GM18870 (cell line): ENCODE measurements at regions not wholly inside any gene's neighbourhood (a gene's known extent, or its start where the extent isn't known, plus 50 kb on each side); places are given as distances from the start of the nearest gene placed in this dataset.

Source experiments
- ATAC-seq: cut with Tn5 transposase; IDR thresholded peaks from one replicate; pipeline ENCODE4 v1.9.1; 2021; ENCODE audit warnings: moderate library complexity; ENCODE audit not compliant: unreplicated experiment

DNA sequence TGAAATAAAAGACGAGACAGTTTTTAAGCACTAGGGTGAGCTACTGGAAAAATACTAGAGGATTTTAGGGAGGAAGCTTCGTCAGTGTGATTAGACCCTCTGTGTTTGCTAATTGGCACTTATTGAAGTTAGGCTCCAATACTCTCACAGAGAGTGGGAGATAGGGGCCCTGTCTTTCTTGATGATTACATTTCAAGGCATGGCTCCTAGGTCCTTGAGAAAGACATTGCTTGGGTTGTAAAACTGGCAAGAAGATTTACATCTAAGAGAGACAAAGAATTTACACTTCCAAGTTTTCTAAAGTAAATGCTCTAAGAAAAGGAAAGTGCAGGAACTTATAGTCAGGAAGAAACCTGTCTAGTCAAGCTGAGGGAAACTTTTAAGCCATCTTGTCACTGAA, 183.2 kb downstream of the C12orf50 start:
- ATAC-seq, result no peak

DNA sequence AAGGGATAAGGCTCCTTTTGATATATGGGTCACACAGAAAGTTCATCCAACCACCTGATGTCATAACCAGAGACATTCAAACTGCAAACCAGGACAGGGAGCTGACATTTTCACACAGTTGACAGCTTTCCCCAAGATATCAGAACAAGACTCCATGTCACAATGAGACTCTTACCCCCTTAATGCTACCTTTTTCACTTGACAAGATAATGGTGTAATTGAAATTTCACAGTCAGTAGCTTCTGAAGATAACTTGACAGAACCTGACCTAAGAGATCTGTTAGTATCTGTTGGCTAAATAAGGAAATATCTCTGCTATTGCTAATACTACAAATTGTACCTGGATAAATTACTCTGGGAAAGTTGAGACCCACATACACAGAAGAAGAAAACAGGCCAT, 187.3 kb downstream of the C12orf50 start:
- ATAC-seq, result no peak

DNA sequence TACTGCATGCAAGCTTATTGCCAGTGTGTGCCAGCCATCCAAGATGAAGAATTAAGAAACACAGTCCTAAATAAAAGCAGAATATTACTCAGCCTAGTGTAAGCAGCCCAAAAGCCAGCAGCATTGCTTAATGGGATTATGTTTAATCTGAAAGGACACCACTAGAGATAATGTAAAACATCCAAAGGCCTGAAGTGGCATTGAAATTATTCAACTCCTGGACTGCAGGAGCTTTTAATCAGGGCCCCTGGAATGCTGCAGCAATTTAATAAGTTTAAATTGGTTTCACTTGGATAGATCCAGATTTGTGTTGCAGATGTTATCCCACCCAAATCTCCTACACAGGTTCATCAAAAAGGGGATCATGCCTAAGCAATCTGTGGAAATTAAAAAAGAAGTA, 193.0 kb downstream of the C12orf50 start:
- ATAC-seq, result no peak

- no peak for ATAC-seq
These were observed 200.7 kb downstream of the C12orf50 start for GRCh38 chr12:87828382-87828973.

- no peak for ATAC-seq
These were observed 201.4 kb downstream of the C12orf50 start for GRCh38 chr12:87827638-87828264.

- ATAC-seq, result no peak
These were observed 206.3 kb downstream of the C12orf50 start for GRCh38 chr12:87822923-87823322.

- no peak for ATAC-seq
These were observed 208.5 kb downstream of the C12orf50 start for GRCh38 chr12:87820524-87821202.

- ATAC-seq, result no peak
These were observed 210.8 kb downstream of the C12orf50 start for GRCh38 chr12:87818441-87818840.

- ATAC-seq, result no peak
These were observed 213.2 kb downstream of the C12orf50 start for GRCh38 chr12:87815771-87816585.

DNA sequence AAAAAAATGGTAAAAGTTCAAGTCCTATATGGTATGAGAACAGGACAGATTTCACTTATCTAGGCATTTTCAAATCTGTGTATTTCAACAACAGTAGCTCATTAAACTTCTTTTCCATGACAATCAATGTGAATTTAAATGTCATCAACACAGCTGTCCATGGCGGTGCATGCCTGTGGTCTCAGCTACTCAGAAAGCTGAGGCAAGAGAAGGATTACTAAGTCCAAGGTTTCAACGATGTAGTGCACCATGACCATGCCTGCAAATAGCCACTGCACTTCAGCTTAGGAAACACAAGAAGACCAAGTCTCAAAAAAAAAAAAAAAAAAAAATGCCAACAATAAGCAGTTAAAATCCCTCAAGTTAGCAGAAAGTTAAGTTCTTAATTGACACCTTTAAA, 214.6 kb downstream of the C12orf50 start:
- ATAC-seq, result no peak

GRCh38 chr12:87813476-87814234, 215.5 kb downstream of the C12orf50 start:
- no peak for ATAC-seq

GRCh38 chr12:87812681-87813080, 216.5 kb downstream of the C12orf50 start:
- ATAC-seq, result no peak

GRCh38 chr12:87812030-87812429, 217.2 kb downstream of the C12orf50 start:
- no peak for ATAC-seq

DNA sequence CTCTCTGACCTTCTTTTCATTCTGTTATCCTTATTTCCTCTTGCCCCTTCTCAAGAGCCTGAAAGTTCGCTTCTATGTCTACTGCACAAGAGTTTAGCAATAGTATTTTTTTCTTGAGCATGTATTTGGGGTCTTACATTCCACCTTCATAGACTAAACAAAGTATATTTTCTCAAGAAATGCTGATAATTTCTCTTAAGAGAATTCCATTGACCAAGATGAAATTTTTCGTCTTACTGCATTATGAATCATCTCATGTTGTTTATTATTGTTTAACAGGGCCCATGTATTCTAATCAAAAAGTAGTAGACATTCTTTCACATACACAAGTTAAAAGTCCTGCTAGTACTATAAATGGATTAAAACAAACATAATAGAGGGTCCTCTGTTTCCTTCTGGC, 219.3 kb downstream of the C12orf50 start:
- ATAC-seq, result no peak

GRCh38 chr12:87807086-87807485, 222.1 kb downstream of the C12orf50 start:
- no peak for ATAC-seq

DNA sequence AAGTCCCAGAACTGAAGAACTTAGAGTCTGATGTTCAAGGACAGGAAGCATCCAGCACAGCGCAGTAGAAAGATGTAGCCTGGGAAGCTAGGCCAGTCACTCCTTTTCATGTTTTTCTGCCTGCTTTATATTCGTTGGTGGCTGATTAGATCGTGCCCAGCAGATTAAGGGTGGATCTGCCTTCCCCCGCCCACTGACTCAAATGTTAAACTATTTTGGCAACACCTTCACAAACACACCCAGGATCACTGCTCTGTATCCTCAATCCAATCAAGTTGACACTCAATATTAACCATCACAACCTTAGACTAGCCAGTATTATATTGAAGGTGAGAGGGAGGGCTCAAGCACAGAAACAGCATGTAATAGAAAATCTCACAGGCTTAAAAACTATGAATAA, 222.9 kb downstream of the C12orf50 start:
- no peak for ATAC-seq

- no peak for ATAC-seq
These were observed 224.8 kb downstream of the C12orf50 start for GRCh38 chr12:87804386-87804785.

DNA sequence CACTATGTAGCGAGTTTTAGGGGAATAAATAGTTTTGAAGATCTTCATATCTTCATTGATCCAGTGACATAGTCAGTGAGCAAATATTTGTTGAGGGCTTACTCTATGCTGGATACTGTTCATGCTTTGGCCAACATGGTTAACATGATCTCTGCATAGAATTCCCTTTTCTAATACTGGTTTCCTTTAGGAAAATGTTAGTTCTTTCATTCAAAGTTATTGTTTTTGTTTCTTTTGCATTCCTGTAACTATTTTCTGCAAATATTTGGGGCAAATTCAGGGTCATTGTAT, 226.5 kb downstream of the C12orf50 start:
- no peak for ATAC-seq

DNA sequence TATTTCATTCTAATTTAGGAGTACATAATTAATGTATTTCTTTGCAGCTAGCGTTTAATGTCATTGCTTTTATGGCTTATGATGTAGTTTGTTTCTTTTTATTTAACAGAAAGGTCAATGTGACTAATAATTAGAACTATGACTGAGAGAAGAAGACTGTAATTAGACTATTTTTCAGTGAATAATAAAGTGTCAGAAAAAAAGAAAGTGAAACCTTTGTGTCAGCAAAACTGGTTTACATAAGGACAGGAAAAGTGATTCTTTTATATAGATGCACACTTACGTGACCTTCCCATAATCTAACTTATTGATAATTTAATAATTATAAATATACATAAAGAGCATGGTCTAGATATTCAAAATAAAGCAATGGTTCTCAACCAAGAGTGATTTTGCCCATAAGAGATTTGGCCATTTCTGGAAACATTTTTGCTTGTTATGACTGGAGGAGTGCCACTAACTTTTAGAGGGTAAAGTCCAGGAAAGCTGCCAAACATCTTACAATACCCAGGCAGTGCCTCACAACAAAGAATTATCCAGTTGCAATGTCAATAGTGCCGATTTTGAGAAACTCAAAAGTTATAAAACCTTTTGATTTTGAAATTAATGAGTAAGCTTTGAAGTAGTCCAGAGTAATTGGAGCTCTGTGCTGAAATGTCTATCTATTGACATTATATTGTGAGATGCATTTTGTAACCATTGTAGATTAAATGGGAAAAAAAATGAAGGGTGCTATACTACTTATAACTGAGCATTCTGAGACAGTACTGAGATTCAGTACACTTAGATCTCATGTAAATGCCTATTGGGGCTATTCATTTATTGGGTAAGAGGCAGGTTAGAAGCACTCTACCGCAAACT, 227.1 kb downstream of the C12orf50 start:
- peak; percentile 71 for ATAC-seq

- ATAC-seq, result no peak
These were observed 232.2 kb downstream of the C12orf50 start for GRCh38 chr12:87796961-87797516.
